Mesenteric fat pad (tissue), 1 donor: ENCODE measurements at regions not wholly inside any gene's neighbourhood (a gene's known extent, or its start where the extent isn't known, plus 50 kb on each side); places are given as distances from the start of the nearest gene placed in this dataset.
"Not testable (repeated sequence)": the region's sequence is repeated elsewhere in the genome, so short reads cannot be mapped to it uniquely, and the experiment has no call there.

Source experiments
- DNase-seq: peaks from one replicate; pipeline ENCODE4 v3.0.0-alpha.2; 2020; ENCODE audit warnings: low spot score
- donor health status: DM: yes; HTN: yes; CAD: no.

- DNase-seq: no peak
Observed at GRCh38 chr22:22820626-22821025, 67.0 kb upstream of the IGLL5 start.

- no peak for DNase-seq
Observed at GRCh38 chr22:22821340-22821739, 66.3 kb upstream of the IGLL5 start.

GRCh38 chr22:22822106-22822505 is 65.5 kb upstream of the IGLL5 start:
- DNase-seq: no peak

- not testable (repeated sequence) for DNase-seq
Observed at GRCh38 chr22:22822553-22822952, 65.1 kb upstream of the IGLL5 start.

GRCh38 chr22:22823131-22823810 is 64.3 kb upstream of the IGLL5 start:
- DNase-seq: no peak

GRCh38 chr22:22824340-22825212 is 63.0 kb upstream of the IGLL5 start:
- DNase-seq: no peak

GRCh38 chr22:22825213-22825593 is 62.4 kb upstream of the IGLL5 start:
- DNase-seq: no peak

- DNase-seq: no peak
Observed at GRCh38 chr22:22827187-22827939, 60.3 kb upstream of the IGLL5 start.

- no peak for DNase-seq
Observed at GRCh38 chr22:22830193-22830592, 57.4 kb upstream of the IGLL5 start.

- no peak for DNase-seq
Observed at GRCh38 chr22:22830957-22831688, 56.5 kb upstream of the IGLL5 start.

- DNase-seq: no peak
Observed at GRCh38 chr22:22833059-22833458, 54.6 kb upstream of the IGLL5 start.

GRCh38 chr22:22833488-22833887 is 54.1 kb upstream of the IGLL5 start:
- no peak for DNase-seq

- DNase-seq: no peak
Observed at GRCh38 chr22:22834204-22834603, 53.4 kb upstream of the IGLL5 start.

GRCh38 chr22:22834783-22835182 is 52.8 kb upstream of the IGLL5 start:
- no peak for DNase-seq

- no peak for DNase-seq
Observed at GRCh38 chr22:22835242-22835641, 52.4 kb upstream of the IGLL5 start.

- DNase-seq: no peak
Observed at GRCh38 chr22:22835771-22836291, 51.8 kb upstream of the IGLL5 start.

GRCh38 chr22:22836635-22837034 is 51.0 kb upstream of the IGLL5 start:
- DNase-seq: no peak
